ENCODE measurements at regions not wholly inside any gene's neighbourhood (a gene's known extent, or its start where the extent isn't known, plus 50 kb on each side); places are given as distances from the start of the nearest gene placed in this dataset.
"Not testable (repeated sequence)": the region's sequence is repeated elsewhere in the genome, so short reads cannot be mapped to it uniquely, and the experiment has no call there.

DNA sequence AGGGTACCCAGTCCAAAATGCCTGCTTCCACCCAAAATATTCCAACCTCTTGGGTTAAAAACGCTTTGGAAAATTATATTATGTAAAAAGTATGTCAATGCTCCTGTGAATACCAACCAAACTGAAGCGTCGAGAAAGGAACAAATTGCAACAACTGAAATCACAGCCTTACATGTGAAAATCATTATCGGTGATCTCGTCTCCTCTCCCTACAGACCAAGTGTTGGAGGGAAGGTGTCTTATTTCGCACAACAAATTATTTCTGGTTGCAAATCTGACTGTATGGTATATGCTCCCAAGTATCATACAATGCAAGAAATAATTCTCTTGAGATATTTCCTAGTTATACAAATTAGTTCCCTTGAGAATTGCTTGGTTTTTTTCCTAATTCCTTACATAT lies 89.3 kb upstream of the CDYL2 start:
- Mint-ChIP-seq H3K27me3 (peaks cover 24 to 26% of the 10 kb centered on the region in 2 donors), H3K4me1 (ENCODE audit: low read depth in 2 of 2) (no peaks in the 10 kb centered on the region), H3K36me3 (ENCODE audit: insufficient read depth) (no peaks in the 10 kb centered on the region)

DNA sequence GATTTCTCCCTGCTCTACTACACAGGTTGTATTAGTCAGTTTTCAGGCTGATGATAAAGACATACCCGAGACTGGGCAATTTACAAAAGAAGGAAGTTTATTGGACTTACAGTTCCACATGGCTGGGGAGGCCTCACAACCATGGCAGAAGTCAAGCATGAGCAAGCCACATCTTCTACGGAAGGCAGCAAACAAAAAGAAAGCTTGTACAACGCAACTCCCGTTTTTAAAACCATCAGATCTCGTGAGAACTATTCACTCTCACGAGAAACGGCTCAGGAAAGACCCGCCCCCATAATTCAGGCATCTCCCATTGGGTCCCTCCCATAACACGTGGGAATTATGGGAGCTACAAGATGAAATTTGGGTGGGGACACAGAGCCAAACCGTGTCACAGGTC lies 88.0 kb upstream of the CDYL2 start:
- not testable (repeated sequence) for H3K4me3 Mint-ChIP-seq; ATAC-seq (replicated peaks); H3K36me3 Mint-ChIP-seq (ENCODE audit: insufficient read depth); H3K27ac Mint-ChIP-seq; H3K9me3 Mint-ChIP-seq; DNase-seq; H3K4me1 Mint-ChIP-seq (ENCODE audit: low read depth in 2 of 2)
- peaks cover 23 to 24% of the 10 kb centered on the region in 2 donors for H3K27me3 Mint-ChIP-seq

More for the DNA sequence above, 89.3 kb upstream of the CDYL2 start:
- H3K27ac Mint-ChIP-seq = no peak overlapping the region
- DNase-seq = no peak
- no peak for ATAC-seq (replicated peaks)
- no peak overlapping the region for H3K4me3 Mint-ChIP-seq
- H3K9me3 Mint-ChIP-seq = no peaks in the 10 kb centered on the region

GRCh38 chr16:80889779-80890359 lies 85.5 kb upstream of the CDYL2 start:
- H3K4me3 Mint-ChIP-seq = no peak overlapping the region
- no peak overlapping the region for H3K27ac Mint-ChIP-seq
- ATAC-seq (replicated peaks) = no peak
- H3K27me3 Mint-ChIP-seq = peaks cover 11 to 24% of the 10 kb centered on the region in 2 donors
- H3K4me1 Mint-ChIP-seq (ENCODE audit: low read depth in 2 of 2) = no peaks in the 10 kb centered on the region
- no peaks in the 10 kb centered on the region for H3K9me3 Mint-ChIP-seq
- no peak for DNase-seq
- no peaks in the 10 kb centered on the region for H3K36me3 Mint-ChIP-seq (ENCODE audit: insufficient read depth)

- DNase-seq (no peak), ATAC-seq (replicated peaks) (no peak)
- Mint-ChIP-seq H3K9me3 (no peaks in the 10 kb centered on the region), H3K4me3 (no peak overlapping the region), H3K27ac (no peak overlapping the region), H3K27me3 (peaks cover 27 to 44% of the 10 kb centered on the region in 2 donors), H3K36me3 (ENCODE audit: insufficient read depth) (no peaks in the 10 kb centered on the region), H3K4me1 (ENCODE audit: low read depth in 2 of 2) (no peaks in the 10 kb centered on the region)
These were observed 82.7 kb upstream of the CDYL2 start for GRCh38 chr16:80887062-80887461.

DNA sequence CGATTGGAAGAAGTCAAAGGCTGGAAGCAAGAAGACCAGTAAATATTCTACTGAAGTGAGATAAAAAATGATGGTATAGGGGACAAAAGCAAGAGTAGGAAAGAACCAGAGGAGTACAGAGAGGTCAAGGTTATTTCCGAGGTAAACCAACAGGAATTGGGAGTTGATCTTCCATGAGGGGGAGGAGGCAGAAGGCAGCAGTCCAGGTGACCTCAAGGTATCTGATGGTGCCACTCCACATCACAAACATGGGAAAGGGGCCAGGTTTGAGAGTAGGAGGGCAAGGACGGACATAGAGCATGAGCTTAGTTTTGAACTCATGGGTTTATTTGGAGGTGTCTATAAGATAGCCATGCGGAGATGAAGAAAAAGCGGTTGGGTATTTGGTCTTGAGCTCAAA lies 79.4 kb upstream of the CDYL2 start:
- H3K27ac Mint-ChIP-seq = no peak overlapping the region
- H3K4me3 Mint-ChIP-seq = no peak overlapping the region
- H3K4me1 Mint-ChIP-seq (ENCODE audit: low read depth in 2 of 2) = no peaks in the 10 kb centered on the region
- H3K27me3 Mint-ChIP-seq = peaks cover 28 to 55% of the 10 kb centered on the region in 2 donors
- H3K36me3 Mint-ChIP-seq (ENCODE audit: insufficient read depth) = no peaks in the 10 kb centered on the region
- ATAC-seq (replicated peaks) (no peak), DNase-seq (no peak)
- no peaks in the 10 kb centered on the region for H3K9me3 Mint-ChIP-seq

DNA sequence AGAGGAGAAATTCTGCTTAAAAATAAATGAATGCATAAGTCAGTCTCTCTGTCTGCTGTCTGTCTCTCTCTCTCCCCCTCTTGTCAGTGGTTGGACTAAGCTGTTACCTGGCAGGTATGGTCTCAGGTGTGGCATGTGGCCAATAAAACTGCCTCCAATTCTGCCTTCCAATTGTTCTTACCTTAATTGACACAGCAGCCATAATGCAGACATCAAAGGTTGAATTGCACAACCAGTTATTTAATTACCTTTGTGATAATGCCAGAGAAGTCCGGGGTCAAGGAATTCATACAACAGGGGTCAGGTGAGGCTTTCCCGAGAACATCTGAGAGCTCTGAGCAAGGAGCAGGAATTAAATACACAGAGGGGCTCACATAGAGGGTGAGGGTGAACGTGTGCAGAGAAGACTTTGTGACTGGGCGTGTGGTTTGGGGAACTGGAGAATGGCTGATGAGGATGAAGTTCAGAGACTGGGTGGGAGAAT lies 78.8 kb upstream of the CDYL2 start:
- H3K4me1 Mint-ChIP-seq (ENCODE audit: low read depth in 2 of 2) = no peaks in the 10 kb centered on the region
- no peak for ATAC-seq (replicated peaks)

DNA sequence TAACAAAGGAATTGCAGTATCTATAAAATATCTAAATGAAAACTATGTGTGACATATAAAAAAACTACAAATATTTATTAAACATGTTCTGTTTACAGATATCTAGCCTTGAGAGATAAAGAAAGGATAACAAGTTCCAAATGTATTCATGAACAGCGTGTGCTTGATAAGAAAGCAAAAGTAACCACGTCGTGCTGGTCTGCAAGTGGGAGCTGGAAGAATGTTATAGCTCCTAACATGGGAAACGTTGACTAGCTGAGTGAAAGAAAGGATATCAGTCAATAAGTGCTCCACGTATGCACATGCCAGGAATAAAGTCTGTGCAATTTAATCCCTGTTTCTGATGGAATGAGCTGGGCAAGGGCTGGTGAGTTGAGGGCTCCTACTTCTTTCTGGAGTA lies 71.2 kb upstream of the CDYL2 start:
- no peak for ATAC-seq (replicated peaks)

More for the DNA sequence above, 78.8 kb upstream of the CDYL2 start:
- peaks cover 27 to 55% of the 10 kb centered on the region in 2 donors for H3K27me3 Mint-ChIP-seq
- DNase-seq = no peak
- no peaks in the 10 kb centered on the region for H3K9me3 Mint-ChIP-seq
- H3K27ac Mint-ChIP-seq = no peak overlapping the region
- no peak overlapping the region for H3K4me3 Mint-ChIP-seq
- H3K36me3 Mint-ChIP-seq (ENCODE audit: insufficient read depth) = no peaks in the 10 kb centered on the region

GRCh38 chr16:80874925-80875324 lies 70.5 kb upstream of the CDYL2 start:
- Mint-ChIP-seq H3K4me1 (ENCODE audit: low read depth in 2 of 2) (no peaks in the 10 kb centered on the region), H3K27ac (no peak overlapping the region), H3K27me3 (peaks cover 35 to 58% of the 10 kb centered on the region in 2 donors), H3K9me3 (no peaks in the 10 kb centered on the region), H3K4me3 (no peak overlapping the region), H3K36me3 (ENCODE audit: insufficient read depth) (no peaks in the 10 kb centered on the region)
- no peak for ATAC-seq (replicated peaks)
- no peak for DNase-seq

More for the DNA sequence above, 71.2 kb upstream of the CDYL2 start:
- no peak overlapping the region for H3K27ac Mint-ChIP-seq
- no peaks in the 10 kb centered on the region for H3K36me3 Mint-ChIP-seq (ENCODE audit: insufficient read depth)
- H3K9me3 Mint-ChIP-seq = no peaks in the 10 kb centered on the region
- no peak overlapping the region for H3K4me3 Mint-ChIP-seq
- H3K4me1 Mint-ChIP-seq (ENCODE audit: low read depth in 2 of 2) = no peaks in the 10 kb centered on the region
- peaks cover 37 to 63% of the 10 kb centered on the region in 2 donors for H3K27me3 Mint-ChIP-seq
- no peak for DNase-seq

DNA sequence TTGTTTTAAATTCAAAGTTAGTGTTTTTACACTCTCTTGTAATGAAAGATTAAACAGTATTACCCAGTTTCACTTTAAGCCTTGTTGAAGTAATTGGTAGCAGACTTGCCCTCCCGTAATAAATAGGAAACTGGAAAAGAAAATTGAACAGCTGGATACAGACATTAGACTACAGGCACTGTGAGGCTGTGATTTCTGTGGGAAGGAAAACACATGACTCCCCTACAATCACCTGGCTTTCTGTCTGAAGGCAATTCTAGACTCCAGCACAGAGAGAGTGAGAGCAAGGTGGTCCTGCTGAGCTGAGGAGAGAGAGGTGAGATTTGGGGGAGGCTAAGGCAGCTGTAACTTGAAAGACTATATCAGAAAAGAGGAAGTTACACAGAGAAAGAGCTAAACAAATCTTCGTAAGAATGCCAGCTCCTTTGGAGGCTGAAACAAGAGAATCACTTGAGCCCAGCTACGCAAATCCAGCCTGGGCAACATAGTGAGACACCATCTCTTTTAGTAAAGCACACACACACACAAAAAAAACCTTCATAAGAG lies 57.8 kb upstream of the CDYL2 start:
- peaks cover 36 to 65% of the 10 kb centered on the region in 2 donors for H3K27me3 Mint-ChIP-seq
- H3K27ac Mint-ChIP-seq = no peak overlapping the region
- peaks cover 0 to 3% of the 10 kb centered on the region in 2 donors for H3K9me3 Mint-ChIP-seq
- DNase-seq = no peak
- H3K4me1 Mint-ChIP-seq (ENCODE audit: low read depth in 2 of 2) = no peaks in the 10 kb centered on the region
- no peak for ATAC-seq (replicated peaks)
- H3K36me3 Mint-ChIP-seq (ENCODE audit: insufficient read depth) = no peaks in the 10 kb centered on the region
- H3K4me3 Mint-ChIP-seq = no peak overlapping the region

Measured in effector memory CD8-positive, alpha-beta T cell (primary cell).